GM18951 (cell line): ENCODE measurements at regions not wholly inside any gene's neighbourhood (a gene's known extent, or its start where the extent isn't known, plus 50 kb on each side); places are given as distances from the start of the nearest gene placed in this dataset.
"Not testable (repeated sequence)": the region's sequence is repeated elsewhere in the genome, so short reads cannot be mapped to it uniquely, and the experiment has no call there.

Experiments used
- POLR2A ChIP-seq: IDR thresholded peaks from 4 replicates; pipeline ENCODE4 v1.6.1; 2011; ENCODE audit warnings: mild to moderate bottlenecking; ENCODE audit not compliant: insufficient read length, insufficient read depth; ENCODE audit errors: extremely low read depth
- in situ Hi-C: fragments of 300-500 bp; cut with MboI; formaldehyde crosslinking; loops from one replicate; pipeline ENCODE4 v1.12.0; 2022; ENCODE audit warnings: low sequenced_read_pairs, mixed read lengths, inconsistent platforms; ENCODE audit not compliant: unreplicated experiment

DNA sequence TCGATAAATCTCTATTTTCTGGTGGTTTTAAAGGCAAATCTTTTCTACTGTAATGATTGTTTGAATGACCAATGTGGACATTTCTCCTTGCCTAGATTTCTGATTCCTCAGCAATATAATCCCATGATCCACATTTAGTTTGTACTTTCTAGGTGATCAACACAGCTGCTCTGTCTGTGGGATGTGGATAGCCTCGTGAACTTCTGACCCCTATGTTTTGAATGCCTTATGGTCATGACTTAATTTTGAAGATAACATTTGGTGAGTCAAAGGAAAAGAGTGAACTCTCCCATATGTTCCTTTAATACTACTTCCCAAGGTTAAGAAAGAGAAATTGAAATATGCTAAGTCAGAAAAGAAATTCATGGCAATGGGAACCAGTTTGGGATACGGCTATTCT is 147.5 kb downstream of the CAVIN4 start:
- no peak for TF ChIP-seq POLR2A
- in situ Hi-C loops: no loop called here

- in situ Hi-C loops: no loop called here
- TF ChIP-seq POLR2A: no peak
These were observed 151.5 kb downstream of the CAVIN4 start for GRCh38 chr9:100729336-100729895.

GRCh38 chr9:100730086-100730485 is 152.2 kb downstream of the CAVIN4 start:
- no peak for TF ChIP-seq POLR2A
- in situ Hi-C loops: no loop called here

- TF ChIP-seq POLR2A: no peak
- in situ Hi-C loops: no loop called here
These were observed 153.2 kb downstream of the CAVIN4 start for GRCh38 chr9:100731038-100731556.

- no peak for TF ChIP-seq POLR2A
- in situ Hi-C loops: no loop called here
These were observed 153.7 kb downstream of the CAVIN4 start for GRCh38 chr9:100731557-100731956.

DNA sequence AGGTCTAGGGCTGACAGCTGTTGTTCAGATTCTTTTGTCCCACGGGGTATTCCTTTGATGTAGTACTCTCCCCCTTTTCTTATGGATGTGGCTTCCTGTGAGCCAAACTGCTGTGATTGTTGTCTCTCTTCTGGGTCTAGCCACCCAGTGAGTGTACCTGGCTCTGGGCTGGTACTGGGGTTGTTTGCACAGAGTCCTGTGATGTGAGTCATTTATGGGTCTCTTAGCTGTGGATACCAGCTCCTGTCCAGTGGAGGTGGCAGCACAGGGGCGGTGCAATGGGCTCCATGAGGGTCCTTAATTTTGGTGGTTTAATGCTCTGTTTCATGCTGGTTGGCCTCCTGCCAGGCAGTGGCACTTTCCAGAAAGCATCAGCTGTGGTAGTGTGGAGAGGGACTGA is 161.3 kb downstream of the CAVIN4 start:
- no peak for TF ChIP-seq POLR2A
- in situ Hi-C loops: no loop called here

DNA sequence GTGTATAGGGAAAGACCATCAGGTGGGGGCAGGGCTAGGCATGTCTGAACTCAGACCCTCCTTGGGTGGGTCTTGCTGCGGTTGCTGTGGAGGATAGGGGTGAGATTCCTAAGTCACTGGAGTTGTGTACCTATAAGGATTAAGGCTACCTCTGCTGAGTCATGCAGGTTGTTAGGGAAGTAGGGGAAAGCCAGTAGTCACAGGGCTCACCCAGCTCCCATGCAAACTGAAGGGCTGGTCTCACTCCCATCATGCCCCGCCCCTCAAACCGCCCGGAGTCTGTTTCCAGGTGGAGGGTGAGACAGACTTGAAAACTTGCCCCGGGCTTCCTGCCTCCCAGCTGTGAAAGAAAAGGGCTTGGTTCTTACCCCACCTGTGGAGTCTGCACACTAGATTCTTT is 161.8 kb downstream of the CAVIN4 start:
- TF ChIP-seq POLR2A: no peak
- in situ Hi-C loops: no loop called here

DNA sequence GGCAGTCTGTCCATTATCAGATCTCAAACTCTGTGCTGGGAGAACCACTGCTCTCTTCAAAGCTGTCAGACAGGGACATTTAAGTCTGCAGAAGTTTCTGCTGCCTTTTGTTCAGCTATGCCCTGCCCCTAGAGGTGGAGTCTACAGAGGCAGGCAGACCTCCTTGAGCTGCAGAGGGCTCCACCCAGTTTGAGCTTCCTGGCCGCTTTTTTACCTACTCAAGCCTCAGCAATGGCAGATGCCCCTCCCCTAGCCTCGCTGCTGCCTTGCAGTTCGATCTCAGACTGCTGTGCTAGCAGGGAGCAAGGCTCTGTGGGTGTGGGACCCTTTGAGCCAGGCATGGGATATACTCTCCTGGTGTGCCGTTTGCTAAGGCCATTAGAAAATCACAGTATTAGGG is 171.1 kb downstream of the CAVIN4 start:
- in situ Hi-C loops: not testable (repeated sequence)

DNA sequence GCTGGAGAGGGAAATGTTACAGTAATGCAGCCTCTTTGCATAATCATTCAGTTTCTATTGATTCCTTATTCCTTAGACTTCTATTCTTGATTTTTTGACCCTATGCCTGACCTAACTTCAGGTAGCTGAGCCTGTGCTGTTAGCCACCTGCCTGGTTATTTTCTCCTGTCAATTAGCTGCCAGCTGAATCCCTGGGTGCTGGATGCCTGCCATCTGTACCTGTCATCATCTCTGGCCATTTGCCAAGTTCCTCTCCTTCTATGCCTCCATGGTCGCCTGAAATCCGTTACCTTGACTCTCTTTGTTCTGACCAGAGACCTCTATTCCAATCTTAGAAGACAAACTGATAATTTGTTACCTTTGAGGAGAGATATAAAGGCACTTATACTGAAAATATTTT is 178.3 kb downstream of the CAVIN4 start:
- in situ Hi-C loops: no loop called here
- no peak for TF ChIP-seq POLR2A

- no peak for TF ChIP-seq POLR2A
- in situ Hi-C loops: no loop called here
These were observed 181.3 kb downstream of the CAVIN4 start for GRCh38 chr9:100759215-100759614.

GRCh38 chr9:100761276-100761802 is 183.5 kb downstream of the CAVIN4 start:
- in situ Hi-C loops: no loop called here
- no peak for TF ChIP-seq POLR2A

- in situ Hi-C loops: no loop called here
- no peak for TF ChIP-seq POLR2A
These were observed 196.4 kb downstream of the CAVIN4 start for GRCh38 chr9:100774326-100774725.

DNA sequence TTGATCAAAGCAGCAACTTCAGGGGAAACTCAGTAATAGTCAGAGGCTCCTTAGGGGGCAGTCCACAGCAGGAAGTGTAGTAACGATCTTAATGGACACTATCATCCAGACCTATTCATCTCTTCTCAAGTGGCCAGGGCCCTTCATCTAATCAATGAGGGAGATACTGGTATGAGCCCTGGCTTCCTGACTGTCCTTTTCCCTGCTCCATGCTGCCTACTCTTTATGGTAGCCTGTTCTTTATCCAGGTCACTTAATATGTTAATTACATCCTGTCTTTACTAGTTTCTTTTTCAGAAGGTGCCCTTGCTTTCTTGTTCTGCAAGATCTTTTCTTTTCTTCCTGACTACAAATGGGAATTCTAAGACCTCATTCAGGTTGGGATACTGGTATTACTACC is 197.1 kb downstream of the CAVIN4 start:
- in situ Hi-C loops: no loop called here
- TF ChIP-seq POLR2A: no peak

DNA sequence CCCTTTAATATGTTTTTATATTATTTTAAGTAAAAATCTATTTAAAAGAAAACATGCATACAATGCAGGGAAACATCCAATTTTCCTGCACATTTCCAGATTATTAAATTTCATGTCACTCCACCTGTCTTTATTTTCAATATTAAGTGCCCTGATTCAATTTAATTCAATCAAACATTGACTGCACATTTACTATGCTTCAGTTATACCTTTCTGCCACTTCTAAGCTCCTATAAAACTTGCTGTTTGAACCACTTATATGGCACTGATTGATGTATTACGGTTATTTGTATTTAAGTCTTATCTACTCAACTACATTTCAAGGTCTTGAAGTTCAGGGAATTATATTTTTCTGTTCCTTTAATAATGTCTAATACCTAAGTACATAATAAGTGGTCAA is 198.0 kb downstream of the CAVIN4 start:
- TF ChIP-seq POLR2A: no peak
- in situ Hi-C loops: no loop called here

DNA sequence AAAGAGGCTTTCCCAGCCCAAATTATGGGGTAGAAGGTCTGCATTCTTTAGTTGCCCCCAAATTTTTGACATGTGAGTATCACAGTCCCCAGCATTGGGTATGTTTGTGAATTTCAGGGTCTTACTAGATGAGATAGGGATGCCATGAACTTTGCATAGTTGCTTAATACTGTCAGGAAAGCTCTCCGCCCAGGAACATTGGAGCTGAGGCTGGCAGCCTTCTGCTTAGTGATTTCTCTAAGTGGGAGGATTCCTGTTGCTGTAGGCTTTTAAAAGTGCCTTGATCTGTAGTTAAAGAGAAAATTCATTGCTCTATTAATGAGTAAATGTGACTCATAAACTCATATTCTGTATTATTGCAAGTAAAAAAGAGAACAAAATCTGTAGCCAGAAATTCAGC is 206.9 kb downstream of the CAVIN4 start:
- TF ChIP-seq POLR2A: no peak
- in situ Hi-C loops: no loop called here

GRCh38 chr9:100785946-100786345 is 208.1 kb downstream of the CAVIN4 start:
- no peak for TF ChIP-seq POLR2A
- in situ Hi-C loops: no loop called here
